ENCODE measurements at regions not wholly inside any gene's neighbourhood (a gene's known extent, or its start where the extent isn't known, plus 50 kb on each side); places are given as distances from the start of the nearest gene placed in this dataset.
A peak's percentile ranks its signal among the peaks of the same experiment; 100 is the strongest.

GRCh38 chr9:115524453-115525059, 406.6 kb upstream of the TNC start (continued):
- TF ChIP-seq, protein P1, sequence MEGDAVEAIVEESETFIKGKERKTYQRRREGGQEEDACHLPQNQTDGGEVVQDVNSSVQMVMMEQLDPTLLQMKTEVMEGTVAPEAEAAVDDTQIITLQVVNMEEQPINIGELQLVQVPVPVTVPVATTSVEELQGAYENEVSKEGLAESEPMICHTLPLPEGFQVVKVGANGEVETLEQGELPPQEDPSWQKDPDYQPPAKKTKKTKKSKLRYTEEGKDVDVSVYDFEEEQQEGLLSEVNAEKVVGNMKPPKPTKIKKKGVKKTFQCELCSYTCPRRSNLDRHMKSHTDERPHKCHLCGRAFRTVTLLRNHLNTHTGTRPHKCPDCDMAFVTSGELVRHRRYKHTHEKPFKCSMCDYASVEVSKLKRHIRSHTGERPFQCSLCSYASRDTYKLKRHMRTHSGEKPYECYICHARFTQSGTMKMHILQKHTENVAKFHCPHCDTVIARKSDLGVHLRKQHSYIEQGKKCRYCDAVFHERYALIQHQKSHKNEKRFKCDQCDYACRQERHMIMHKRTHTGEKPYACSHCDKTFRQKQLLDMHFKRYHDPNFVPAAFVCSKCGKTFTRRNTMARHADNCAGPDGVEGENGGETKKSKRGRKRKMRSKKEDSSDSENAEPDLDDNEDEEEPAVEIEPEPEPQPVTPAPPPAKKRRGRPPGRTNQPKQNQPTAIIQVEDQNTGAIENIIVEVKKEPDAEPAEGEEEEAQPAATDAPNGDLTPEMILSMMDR (IDR thresholded peaks at IDR 0.05): peak; percentile 86
- TF ChIP-seq GATA2 (CRISPR knock-in tag; IDR thresholded peaks at IDR 0.05) (0 out of 2 replicates have a peak, but pooled peaks have one; percentile 19), NFIC (IDR thresholded peaks at IDR 0.05; ENCODE audit: borderline replicate concordance) (no peak)

DNA sequence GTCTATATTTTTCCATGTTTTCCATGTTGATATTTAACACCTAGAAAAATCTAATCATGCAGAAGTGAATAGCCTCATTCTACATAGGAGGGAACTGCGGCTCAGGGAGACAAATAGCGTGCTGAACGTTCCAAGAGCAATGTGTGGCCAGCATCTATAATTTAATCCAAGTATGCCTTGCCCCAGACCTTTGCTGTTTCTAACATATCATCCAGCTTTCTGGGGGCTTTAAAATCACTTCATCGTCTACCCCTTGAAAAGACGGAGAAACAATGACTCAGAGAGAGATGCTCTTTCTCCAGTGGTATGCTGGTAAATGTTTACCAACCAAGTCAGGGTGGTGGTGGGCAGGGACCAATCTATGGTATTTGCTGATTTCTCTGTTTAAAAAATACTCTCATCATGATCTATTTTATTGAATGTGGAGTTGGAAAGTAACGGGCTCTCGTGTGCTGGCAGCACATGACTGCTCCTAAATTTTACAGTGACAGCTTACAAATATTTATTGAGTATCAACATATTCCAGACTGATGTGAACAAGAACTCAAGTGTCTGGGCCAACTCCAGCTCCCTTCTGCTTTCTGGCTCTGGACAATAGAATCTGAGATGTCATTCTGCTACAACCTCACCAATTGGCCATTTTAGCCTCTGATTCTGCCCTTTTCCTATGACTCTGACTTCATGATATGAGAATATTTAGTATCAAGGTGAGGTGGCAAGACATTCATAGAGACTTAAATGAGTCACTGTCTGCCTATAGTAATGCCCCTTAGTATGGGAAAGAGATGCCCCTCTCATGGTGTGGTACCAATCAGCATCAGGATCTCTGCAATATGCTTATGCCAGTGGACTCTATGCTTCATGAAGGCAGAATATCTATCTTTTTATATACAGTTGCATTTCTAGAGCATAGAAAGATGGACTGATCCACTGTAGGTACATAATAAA, 407.4 kb upstream of the TNC start:
- Histone ChIP-seq H3F3A (replicated peaks; ENCODE audit: insufficient read depth) (peaks cover 4% of the 10 kb centered on the region), H4K20me1 (ENCODE audit: insufficient read depth) (no peaks in the 10 kb centered on the region), H3K9me2 (no peaks in the 10 kb centered on the region), H3K27ac (ENCODE audit: low read depth in 2 of 2, low read length in 1 of 2) (no peak overlapping the region), H3K79me2 (ENCODE audit: insufficient read depth) (no peaks in the 10 kb centered on the region), H2AFZ (ENCODE audit: low read depth) (no peak overlapping the region), H3K4me2 (no peak overlapping the region), H3K4me1 (ENCODE audit: control insufficient read depth in 1 of 2, insufficient read depth in 2 of 2, low read depth in 1 of 2, low read length in 1 of 2) (peaks cover 0 to 16% of the 10 kb centered on the region in 2 experiments; a peak in 2 of 4 replicates), H3K27me3 (ENCODE audit: insufficient read depth) (no peaks in the 10 kb centered on the region), H3K36me3 (replicated peaks in 1 of 2; ENCODE audit: control insufficient read depth in 1 of 2, insufficient read depth in 2 of 2, low read length in 1 of 2) (no peaks in the 10 kb centered on the region), H3K9me3 (no peaks in the 10 kb centered on the region), H3K4me3 (ENCODE audit: low read depth in 2 of 2, low read length in 1 of 2) (no peak overlapping the region), H3K9ac (no peak overlapping the region)
- TF ChIP-seq EZH2phosphoT487 (IDR thresholded peaks at IDR 0.05; ENCODE audit: borderline replicate concordance, low read depth) (no peak), FOXM1 (IDR thresholded peaks at IDR 0.05; ENCODE audit: low read depth) (no peak), CHD2 (IDR thresholded peaks at IDR 0.05; ENCODE audit: low read length, partially characterized antibody) (no peak), SIN3A (IDR thresholded peaks at IDR 0.05; ENCODE audit: borderline replicate concordance, low read depth, low read length) (no peak), MAX (IDR thresholded peaks at IDR 0.05; ENCODE audit: low read depth) (no peak), JUND (IDR thresholded peaks at IDR 0.05) (no peak), FOXJ3 (CRISPR knock-in tag; IDR thresholded peaks at IDR 0.05) (no peak), RCOR1 (IDR thresholded peaks at IDR 0.05; ENCODE audit: low read length) (no peak), SMC3 (IDR thresholded peaks at IDR 0.05; ENCODE audit: low read depth, low read length) (no peak), GABPA (IDR thresholded peaks at IDR 0.05; ENCODE audit: low read depth) (no peak), USF2 (IDR thresholded peaks at IDR 0.05; ENCODE audit: borderline replicate concordance, low read depth, low read length) (no peak), GATA2 (CRISPR knock-in tag; IDR thresholded peaks at IDR 0.05) (no peak)
- TF ChIP-seq, protein P2, sequence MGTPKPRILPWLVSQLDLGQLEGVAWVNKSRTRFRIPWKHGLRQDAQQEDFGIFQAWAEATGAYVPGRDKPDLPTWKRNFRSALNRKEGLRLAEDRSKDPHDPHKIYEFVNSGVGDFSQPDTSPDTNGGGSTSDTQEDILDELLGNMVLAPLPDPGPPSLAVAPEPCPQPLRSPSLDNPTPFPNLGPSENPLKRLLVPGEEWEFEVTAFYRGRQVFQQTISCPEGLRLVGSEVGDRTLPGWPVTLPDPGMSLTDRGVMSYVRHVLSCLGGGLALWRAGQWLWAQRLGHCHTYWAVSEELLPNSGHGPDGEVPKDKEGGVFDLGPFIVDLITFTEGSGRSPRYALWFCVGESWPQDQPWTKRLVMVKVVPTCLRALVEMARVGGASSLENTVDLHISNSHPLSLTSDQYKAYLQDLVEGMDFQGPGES (IDR thresholded peaks at IDR 0.05; ENCODE audit: low read depth, low read length): no peak
- no peak for DNase-seq
- POLR2A ChIA-PET: no interaction called here
- CTCF ChIA-PET: interaction anchor here (0.6 to 2.8 kb wide), 17 partner anchors 10 to 844 kb away, joined by 3 to 15 read pairs (median 3); partner anchors contain the start of gene TEX48
- 86% methylated on average over 7 of the region's 7 CpGs for WGBS (ENCODE audit: low lambda C conversion rate)

Data from SK-N-SH (cell line).